HepG2 (cell line): ENCODE measurements at regions not wholly inside any gene's neighbourhood (a gene's known extent, or its start where the extent isn't known, plus 50 kb on each side); places are given as distances from the start of the nearest gene placed in this dataset.

ENCODE experiments used
- ATAC-seq: fragments of 200-7000 bp; cut with Tn5 transposase; 3 replicates; pipeline ENCODE4 v1.9.1; 2020; ENCODE audit warnings: mild to moderate bottlenecking, moderate library complexity
- BruUV-seq: library from RNA; stranded (reverse); fragments of 400-500 nt; replicated peaks from 2 replicates; lab custom pipeline; 2021; lab: Mats Ljungman, UMichigan
- CTCF ChIA-PET: fragments of 300-600 bp; formaldehyde crosslinking; extraction: SDS; loops from one replicate; lab custom pipeline; 2021; ENCODE audit warnings: low total read pairs, inconsistent platforms, low intra/inter-chr PET ratio; lab: Yijun Ruan, JAX
- POLR2A ChIA-PET: fragments of 350-600 bp; sonication (Branson Sonifier 250); formaldehyde crosslinking; loops from one replicate; lab custom pipeline; 2020; ENCODE audit warnings: antibody characterized with exemption, inconsistent platforms; lab: Yijun Ruan, JAX
- DNase-seq: peaks from one replicate; pipeline ENCODE4 v3.0.0-alpha.2; 2015; ENCODE audit warnings: low spot score
- FAIRE-seq: peaks from 3 replicates; lab custom pipeline; 2011; peaks lifted over from hg19 to GRCh38; lab: Jason Lieb, UNC
- H2AFZ ChIP-seq: one replicate; pipeline ENCODE4 v1.6.1; 2011; ENCODE audit warnings: low read length, inconsistent platforms
- H3K27ac ChIP-seq: fragments of 300-600 bp; 3 replicates; pipeline ENCODE4 v1.8.0; 2011; ENCODE audit warnings: mixed run types, mild to moderate bottlenecking, mixed read lengths, low read length, inconsistent platforms; ENCODE audit not compliant: insufficient read depth; ENCODE audit errors: extremely low read length
- H3K27me3 ChIP-seq, 2 experiments: fragments of 200-600 bp in 1 of 2; 2 replicates in 1 of 2; 3 replicates in 1 of 2; pipeline versions ENCODE4 v1.6.0 to v1.8.0; 2011; ENCODE audit warnings: low read length in 2 of 2, mild to moderate bottlenecking in 2 of 2, moderate library complexity in 2 of 2, inconsistent platforms in 1 of 2; ENCODE audit not compliant: insufficient read depth in 2 of 2, control insufficient read depth in 1 of 2
- H3K36me3 ChIP-seq, 2 experiments: fragments of 200-600 bp in 1 of 2; replicated peaks in 1 of 2; 2 replicates in 1 of 2; 3 replicates in 1 of 2; pipeline versions ENCODE4 v1.5.1 to v1.8.0; 2011; ENCODE audit warnings: low read length in 2 of 2, inconsistent platforms in 1 of 2; ENCODE audit not compliant: insufficient read depth in 2 of 2, control insufficient read depth in 1 of 2
- H3K4me1 ChIP-seq: 2 replicates; pipeline ENCODE4 v1.5.1; 2012; ENCODE audit warnings: low read length, inconsistent platforms; ENCODE audit not compliant: insufficient read depth
- H3K4me2 ChIP-seq: 2 replicates; pipeline ENCODE4 v1.6.0; 2011; ENCODE audit warnings: low read depth, low read length, inconsistent platforms
- H3K4me3 ChIP-seq, 3 experiments: fragments of 200-600 bp in 1 of 3; sonication (generic), shearing (Covaris generic) in 1 of 3; replicated peaks in 1 of 3; 2 replicates each; pipeline ENCODE4 v1.5.1; 2011 to 2016; ENCODE audit warnings: low read length in 3 of 3, inconsistent platforms in 2 of 3, low read depth in 2 of 3, mild to moderate bottlenecking in 2 of 3, control low read depth in 1 of 3, mixed read lengths in 1 of 3; ENCODE audit not compliant: insufficient read depth in 1 of 3
- H3K79me2 ChIP-seq: one replicate; pipeline ENCODE4 v1.6.1; 2011; ENCODE audit warnings: low read length, inconsistent platforms; ENCODE audit not compliant: insufficient read depth
- H3K9ac ChIP-seq: 2 replicates; pipeline ENCODE4 v1.6.0; 2011; ENCODE audit warnings: mild to moderate bottlenecking, low read depth, low read length, inconsistent platforms; ENCODE audit not compliant: insufficient read depth
- H3K9me3 ChIP-seq: 2 replicates; pipeline ENCODE4 v1.5.1; 2012; ENCODE audit warnings: mild to moderate bottlenecking, low read length
- H4K20me1 ChIP-seq: 2 replicates; pipeline ENCODE4 v1.6.0; 2011; ENCODE audit warnings: inconsistent platforms, mild to moderate bottlenecking, low read length, moderate library complexity; ENCODE audit not compliant: insufficient read depth
- CREB3 ChIP-seq: sonication (generic); formaldehyde crosslinking; IDR thresholded peaks from 2 replicates; pipeline ENCODE4 v1.5.0; 2020; ENCODE audit warnings: missing genetic modification reagents
- MED13 ChIP-seq: sonication (generic); formaldehyde crosslinking; IDR thresholded peaks from 2 replicates; pipeline ENCODE4 v1.5.0; 2020; ENCODE audit warnings: missing genetic modification reagents
- NFE2L2 ChIP-seq: fragments of 150-350 bp; IDR thresholded peaks from 2 replicates; pipeline ENCODE4 v1.6.1; 2014; ENCODE audit warnings: low read length
- SATB2 ChIP-seq: sonication (generic); formaldehyde crosslinking; IDR thresholded peaks from 2 replicates; pipeline ENCODE4 v1.5.0; 2020; ENCODE audit warnings: missing genetic modification reagents
- STAT5B ChIP-seq: sonication (generic); formaldehyde crosslinking; IDR thresholded peaks from 2 replicates; pipeline ENCODE4 v1.4.0; 2020; ENCODE audit warnings: missing genetic modification reagents
- ZFP41 ChIP-seq: sonication (generic); formaldehyde crosslinking; IDR thresholded peaks from 2 replicates; pipeline ENCODE4 v1.4.0; 2020; ENCODE audit warnings: mild to moderate bottlenecking, missing genetic modification reagents, borderline replicate concordance
- ZNF44 ChIP-seq: sonication (generic); formaldehyde crosslinking; IDR thresholded peaks from 2 replicates; pipeline ENCODE4 v1.5.1; 2020; ENCODE audit warnings: mild to moderate bottlenecking, missing genetic modification reagents
- ZNF547 ChIP-seq: sonication (generic); formaldehyde crosslinking; IDR thresholded peaks from 2 replicates; pipeline ENCODE4 v1.5.1; 2020; ENCODE audit warnings: mild to moderate bottlenecking, missing genetic modification reagents
- ZNF556 ChIP-seq: sonication (generic); formaldehyde crosslinking; IDR thresholded peaks from 2 replicates; pipeline ENCODE4 v1.4.0; 2020; ENCODE audit warnings: mild to moderate bottlenecking, missing genetic modification reagents, borderline replicate concordance
- in situ Hi-C: cut with HindIII; loops from 2 replicates; pipeline ENCODE4 v1.10.0; 2017; ENCODE audit warnings: low pct_unique_long_range_greater_than_20kb; ENCODE audit not compliant: extremely low pct_ligation_motif_present
- intact Hi-C: fragments of 100-400 bp; cut with micrococcal nuclease; formaldehyde crosslinking; loops from one replicate; pipeline ENCODE4 v1.10.0; 2022; ENCODE audit not compliant: unreplicated experiment
- TF ChIP-seq, protein P1 (sequence below): sonication (generic); IDR thresholded peaks from 2 replicates; pipeline ENCODE4 v1.6.1; 2016; ENCODE audit warnings: low read depth, borderline replicate concordance

DNA sequence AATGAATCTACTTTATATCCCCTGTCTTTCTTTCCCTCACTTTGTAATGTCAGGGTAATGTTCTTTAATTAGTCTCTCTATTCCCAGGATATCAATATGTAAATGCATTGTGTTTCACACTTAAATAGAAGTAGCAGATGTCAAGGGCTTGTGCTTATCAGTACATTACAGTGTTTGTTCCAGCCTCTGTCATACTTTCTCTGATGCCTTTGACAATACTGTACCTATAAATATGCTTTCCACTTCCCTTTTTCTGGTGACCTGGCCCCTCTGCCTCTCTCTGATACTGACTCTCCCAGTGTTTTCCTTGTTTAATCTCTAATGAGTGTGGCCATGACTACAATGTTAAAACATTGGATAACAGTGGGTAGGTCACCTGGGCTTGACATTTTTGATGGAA lies 862.0 kb upstream of the NEGR1 start:
- ATAC-seq (no peak), DNase-seq (no peak), FAIRE-seq (no peak)
- H4K20me1 ChIP-seq = no peaks in the 10 kb centered on the region
- no TSS peak for BruUV-seq
- no peaks in the 10 kb centered on the region for H3K4me1 ChIP-seq
- H3K36me3 ChIP-seq = no peaks in the 10 kb centered on the region
- no peaks in the 10 kb centered on the region for H3K27me3 ChIP-seq
- POLR2A ChIA-PET = no interaction called here
- H3K4me2 ChIP-seq = no peak overlapping the region
- peaks cover 95% of the 10 kb centered on the region for H3K9me3 ChIP-seq
- H3K4me3 ChIP-seq = no peak overlapping the region
- TF ChIP-seq, protein P1, sequence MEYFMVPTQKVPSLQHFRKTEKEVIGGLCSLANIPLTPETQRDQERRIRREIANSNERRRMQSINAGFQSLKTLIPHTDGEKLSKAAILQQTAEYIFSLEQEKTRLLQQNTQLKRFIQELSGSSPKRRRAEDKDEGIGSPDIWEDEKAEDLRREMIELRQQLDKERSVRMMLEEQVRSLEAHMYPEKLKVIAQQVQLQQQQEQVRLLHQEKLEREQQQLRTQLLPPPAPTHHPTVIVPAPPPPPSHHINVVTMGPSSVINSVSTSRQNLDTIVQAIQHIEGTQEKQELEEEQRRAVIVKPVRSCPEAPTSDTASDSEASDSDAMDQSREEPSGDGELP = no peak
- TF ChIP-seq SATB2 (CRISPR knock-in tag) = no peak
- no peak for TF ChIP-seq NFE2L2
- no peak for TF ChIP-seq ZFP41 (CRISPR knock-in tag)
- TF ChIP-seq ZNF556 (CRISPR knock-in tag) = no peak
- no peak for TF ChIP-seq CREB3 (CRISPR knock-in tag)
- no peak for TF ChIP-seq MED13
- TF ChIP-seq ZNF547 (CRISPR knock-in tag) = no peak
- TF ChIP-seq STAT5B (CRISPR knock-in tag) = no peak
- no peak for TF ChIP-seq ZNF44 (CRISPR knock-in tag)
- CTCF ChIA-PET = no interaction called here
- intact Hi-C loops (no loop called here), in situ Hi-C loops (no loop called here)
- H2AFZ ChIP-seq = no peak overlapping the region
- no peak overlapping the region for H3K27ac ChIP-seq
- H3K79me2 ChIP-seq = no peaks in the 10 kb centered on the region
- H3K9ac ChIP-seq = no peak overlapping the region
